ENCODE measurements at regions not wholly inside any gene's neighbourhood (a gene's known extent, or its start where the extent isn't known, plus 50 kb on each side); places are given as distances from the start of the nearest gene placed in this dataset.
"Not testable (repeated sequence)": the region's sequence is repeated elsewhere in the genome, so short reads cannot be mapped to it uniquely, and the experiment has no call there.

GRCh38 chr21:14013623-14014498, 196.9 kb downstream of the LIPI start:
- DNase-seq; H3K27ac ChIP-seq; H3K4me1 ChIP-seq; H3K27me3 ChIP-seq; H3K4me3 ChIP-seq; intact Hi-C loops (cut with DNase I; ENCODE audit: low total_unique reads); H3K9me3 ChIP-seq; H3K36me3 ChIP-seq (ENCODE audit: low read depth, missing control alignments): not testable (repeated sequence)
- WGBS, 2 donors, result 80 to 83% methylated on average over 4 to 16 of the region's 18 CpGs

- intact Hi-C loops (cut with DNase I; ENCODE audit: low total_unique reads), result no loop called here
- Histone ChIP-seq H3K27me3 (no peaks in the 10 kb centered on the region), H3K4me3 (no peak overlapping the region), H3K36me3 (ENCODE audit: low read depth, missing control alignments) (no peaks in the 10 kb centered on the region), H3K27ac (no peak overlapping the region), H3K9me3 (no peaks in the 10 kb centered on the region), H3K4me1 (no peaks in the 10 kb centered on the region)
- no peak for TF ChIP-seq CTCF (IDR thresholded peaks at IDR 0.05)
- no peak for TF ChIP-seq POLR2A (IDR thresholded peaks at IDR 0.05)
- WGBS, 2 donors, result 77 to 93% methylated on average over 3 of the region's 10 CpGs
- no peak for DNase-seq
Observed at GRCh38 chr21:14013056-14013603, 197.6 kb downstream of the LIPI start.

GRCh38 chr21:14012409-14012808, 198.3 kb downstream of the LIPI start:
- H3K27ac ChIP-seq, result no peak overlapping the region
- intact Hi-C loops (cut with DNase I; ENCODE audit: low total_unique reads), result no loop called here
- WGBS, 2 donors, result 88 to 89% methylated on average over 7 to 9 of the region's 9 CpGs
- H3K36me3 ChIP-seq (ENCODE audit: low read depth, missing control alignments), result no peaks in the 10 kb centered on the region
- TF ChIP-seq POLR2A (IDR thresholded peaks at IDR 0.05) (no peak), CTCF (IDR thresholded peaks at IDR 0.05) (no peak)
- H3K27me3 ChIP-seq, result no peaks in the 10 kb centered on the region
- H3K4me3 ChIP-seq, result no peak overlapping the region
- no peak for DNase-seq
- no peaks in the 10 kb centered on the region for H3K9me3 ChIP-seq
- no peaks in the 10 kb centered on the region for H3K4me1 ChIP-seq

GRCh38 chr21:14011751-14012150, 199.0 kb downstream of the LIPI start:
- not testable (repeated sequence) for H3K36me3 ChIP-seq (ENCODE audit: low read depth, missing control alignments); H3K27ac ChIP-seq
- 51 to 89% methylated on average over 13 to 17 of the region's 17 CpGs for WGBS, 2 donors

GRCh38 chr21:14011149-14011548, 199.6 kb downstream of the LIPI start:
- H3K36me3 ChIP-seq (ENCODE audit: low read depth, missing control alignments); intact Hi-C loops (cut with DNase I; ENCODE audit: low total_unique reads); H3K27me3 ChIP-seq; H3K4me1 ChIP-seq; H3K27ac ChIP-seq; DNase-seq; H3K9me3 ChIP-seq: not testable (repeated sequence)
- 61 to 79% methylated on average over 21 to 24 of the region's 24 CpGs for WGBS, 2 donors
- H3K4me3 ChIP-seq, result peak overlapping the region in 1 of 2 donors; percentile 17

More at GRCh38 chr21:14011751-14012150, 199.0 kb downstream of the LIPI start:
- DNase-seq; H3K9me3 ChIP-seq; H3K4me1 ChIP-seq; H3K27me3 ChIP-seq; intact Hi-C loops (cut with DNase I; ENCODE audit: low total_unique reads): not testable (repeated sequence)
- H3K4me3 ChIP-seq, result peak overlapping the region in 1 of 2 donors; percentile 17

- Histone ChIP-seq H3K9me3 (no peaks in the 10 kb centered on the region), H3K27ac (no peak overlapping the region), H3K4me1 (no peaks in the 10 kb centered on the region), H3K36me3 (ENCODE audit: low read depth, missing control alignments) (no peaks in the 10 kb centered on the region), H3K27me3 (no peaks in the 10 kb centered on the region), H3K4me3 (peak overlapping the region in 1 of 2 donors; percentile 17)
- 79 to 80% methylated on average over 4 to 8 of the region's 8 CpGs for WGBS, 2 donors
- TF ChIP-seq POLR2A (IDR thresholded peaks at IDR 0.05) (no peak), CTCF (IDR thresholded peaks at IDR 0.05) (no peak)
- intact Hi-C loops (cut with DNase I; ENCODE audit: low total_unique reads), result no loop called here
- no peak for DNase-seq
Observed at GRCh38 chr21:14010729-14011128, 200.0 kb downstream of the LIPI start.

GRCh38 chr21:14009990-14010389, 200.8 kb downstream of the LIPI start:
- 88 to 96% methylated on average over 5 to 6 of the region's 6 CpGs for WGBS, 2 donors

GRCh38 chr21:14009238-14009981, 201.3 kb downstream of the LIPI start:
- H3K27ac ChIP-seq; H3K36me3 ChIP-seq (ENCODE audit: low read depth, missing control alignments); H3K9me3 ChIP-seq; H3K4me3 ChIP-seq; DNase-seq; H3K27me3 ChIP-seq; H3K4me1 ChIP-seq; intact Hi-C loops (cut with DNase I; ENCODE audit: low total_unique reads): not testable (repeated sequence)
- 89 to 94% methylated on average over 9 to 22 of the region's 22 CpGs for WGBS, 2 donors

More at GRCh38 chr21:14009990-14010389, 200.8 kb downstream of the LIPI start:
- H3K9me3 ChIP-seq; H3K4me1 ChIP-seq; H3K27me3 ChIP-seq; H3K4me3 ChIP-seq; DNase-seq; intact Hi-C loops (cut with DNase I; ENCODE audit: low total_unique reads); H3K27ac ChIP-seq; H3K36me3 ChIP-seq (ENCODE audit: low read depth, missing control alignments): not testable (repeated sequence)

Measured in testis (tissue), 2 donors.